GM10248 (cell line): ENCODE measurements at regions not wholly inside any gene's neighbourhood (a gene's known extent, or its start where the extent isn't known, plus 50 kb on each side); places are given as distances from the start of the nearest gene placed in this dataset.

Experiments used
- CTCF ChIA-PET: fragments of 300-600 bp; sonication (Branson Sonifier 250); formaldehyde crosslinking; extraction: SDS; loops from one replicate; lab custom pipeline; 2021; ENCODE audit warnings: antibody characterized with exemption; lab: Yijun Ruan, JAX
- POLR2A ChIA-PET: fragments of 350-650 bp; sonication (Branson Sonifier 250); formaldehyde crosslinking; extraction: SDS; loops from one replicate; lab custom pipeline; 2020; ENCODE audit warnings: antibody characterized with exemption; lab: Yijun Ruan, JAX
- DNase-seq: peaks from one replicate; pipeline ENCODE4 v3.0.0; 2012; ENCODE audit errors: extremely low spot score
- CTCF ChIP-seq: IDR thresholded peaks from 2 replicates; pipeline ENCODE4 v1.5.1; 2012; ENCODE audit warnings: mild to moderate bottlenecking, low read depth; ENCODE audit errors: extremely low read depth, missing control alignments, control extremely low read depth

- DNase-seq, result no peak
- TF ChIP-seq CTCF, result no peak
- ChIA-PET CTCF (interaction anchor here (1.5 kb wide), 1 partner anchor 11 kb away, joined by 3 read pairs; no protein-coding TSS in a partner anchor), POLR2A (no interaction called here)
Observed at GRCh38 chr11:128193615-128194014, 393.7 kb downstream of the ETS1 start.

- POLR2A ChIA-PET, result no interaction called here
- no peak for TF ChIP-seq CTCF
- no peak for DNase-seq
- CTCF ChIA-PET, result interaction anchor here (1.0 to 1.1 kb wide), 3 partner anchors 18 to 33 kb away, joined by 3 to 4 read pairs (median 3); no protein-coding TSS in a partner anchor
Observed at GRCh38 chr11:128190312-128190711, 397.0 kb downstream of the ETS1 start.

- TF ChIP-seq CTCF, result no peak
- ChIA-PET POLR2A (no interaction called here), CTCF (interaction anchor here (0.6 to 1.0 kb wide), 3 partner anchors 10 to 33 kb away, joined by 3 to 4 read pairs (median 3); no protein-coding TSS in a partner anchor)
- DNase-seq, result no peak
Observed at GRCh38 chr11:128189823-128190222, 397.5 kb downstream of the ETS1 start.

- ChIA-PET CTCF (interaction anchor here (1.6 kb wide), 1 partner anchor 9 kb away, joined by 4 read pairs; no protein-coding TSS in a partner anchor), POLR2A (no interaction called here)
- DNase-seq, result no peak
- no peak for TF ChIP-seq CTCF
Observed at GRCh38 chr11:128188346-128189004, 398.9 kb downstream of the ETS1 start.

GRCh38 chr11:128187835-128188234 lies 399.5 kb downstream of the ETS1 start:
- ChIA-PET POLR2A (no interaction called here), CTCF (interaction anchor here (1.2 to 1.6 kb wide), 2 partner anchors 8 to 31 kb away, joined by 3 to 4 read pairs; no protein-coding TSS in a partner anchor)
- no peak for DNase-seq
- no peak for TF ChIP-seq CTCF

GRCh38 chr11:128187377-128187776 lies 400.0 kb downstream of the ETS1 start:
- ChIA-PET CTCF (interaction anchor here (1.2 to 1.6 kb wide), 2 partner anchors 8 to 30 kb away, joined by 3 to 4 read pairs; no protein-coding TSS in a partner anchor), POLR2A (no interaction called here)
- no peak for TF ChIP-seq CTCF
- no peak for DNase-seq
